ENCODE measurements at regions not wholly inside any gene's neighbourhood (a gene's known extent, or its start where the extent isn't known, plus 50 kb on each side); places are given as distances from the start of the nearest gene placed in this dataset.

DNA sequence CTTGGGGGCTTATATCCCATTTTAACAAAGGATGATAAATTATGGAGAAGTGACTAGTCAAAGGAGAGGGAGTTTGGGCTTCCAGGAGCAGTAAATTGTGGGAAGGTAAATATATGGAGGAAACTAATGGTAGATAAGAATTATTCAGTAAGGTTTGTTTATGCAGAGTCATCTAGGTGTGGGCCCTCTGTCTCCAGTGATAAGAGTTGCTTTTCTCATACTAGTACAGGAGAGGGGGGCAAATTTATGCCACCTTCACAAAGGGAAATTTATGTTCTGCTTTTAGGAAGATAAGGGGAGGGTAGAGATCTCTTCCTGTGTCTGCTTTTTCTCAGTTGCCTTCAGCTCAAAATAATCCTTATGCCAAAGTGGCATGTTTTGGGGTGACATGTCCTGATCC is 383.7 kb upstream of the PPP2R3A start:
- Histone ChIP-seq H3K27me3 (ENCODE audit: insufficient read depth, low read depth, low read length) (no peaks in the 10 kb centered on the region), H3K27ac (ENCODE audit: low read length) (no peak overlapping the region), H3K4me2 (ENCODE audit: low read length) (no peak overlapping the region), H3K9ac (ENCODE audit: low read length) (no peak overlapping the region), H3K4me3 (ENCODE audit: low read length) (no peak overlapping the region), H3K9me3 (ENCODE audit: low read length) (no peaks in the 10 kb centered on the region), H3K79me2 (replicated peaks; ENCODE audit: insufficient read depth, low read length) (no peaks in the 10 kb centered on the region), H2AFZ (ENCODE audit: low read depth, low read length) (no peak overlapping the region), H3K36me3 (ENCODE audit: insufficient read depth, low read length) (no peaks in the 10 kb centered on the region), H3K9me2 (ENCODE audit: insufficient read depth, low read length) (no peaks in the 10 kb centered on the region), H4K20me1 (ENCODE audit: insufficient read depth) (no peaks in the 10 kb centered on the region), H3F3A (ENCODE audit: insufficient read depth, low read length, poor library complexity, severe bottlenecking) (no peaks in the 10 kb centered on the region)
- TF ChIP-seq TAF1 (IDR thresholded peaks at IDR 0.05; ENCODE audit: low read depth) (no peak), SMC3 (conservative IDR thresholded peaks at IDR 0.05; ENCODE audit: poor library complexity) (no peak), EZH2 (IDR thresholded peaks at IDR 0.05; ENCODE audit: borderline replicate concordance, insufficient read depth, low read length, poor library complexity, severe bottlenecking) (no peak), RAD21 (conservative IDR thresholded peaks at IDR 0.05) (no peak), MXI1 (conservative IDR thresholded peaks at IDR 0.05; ENCODE audit: poor library complexity, severe bottlenecking) (no peak)
- TF ChIP-seq, protein P1, sequence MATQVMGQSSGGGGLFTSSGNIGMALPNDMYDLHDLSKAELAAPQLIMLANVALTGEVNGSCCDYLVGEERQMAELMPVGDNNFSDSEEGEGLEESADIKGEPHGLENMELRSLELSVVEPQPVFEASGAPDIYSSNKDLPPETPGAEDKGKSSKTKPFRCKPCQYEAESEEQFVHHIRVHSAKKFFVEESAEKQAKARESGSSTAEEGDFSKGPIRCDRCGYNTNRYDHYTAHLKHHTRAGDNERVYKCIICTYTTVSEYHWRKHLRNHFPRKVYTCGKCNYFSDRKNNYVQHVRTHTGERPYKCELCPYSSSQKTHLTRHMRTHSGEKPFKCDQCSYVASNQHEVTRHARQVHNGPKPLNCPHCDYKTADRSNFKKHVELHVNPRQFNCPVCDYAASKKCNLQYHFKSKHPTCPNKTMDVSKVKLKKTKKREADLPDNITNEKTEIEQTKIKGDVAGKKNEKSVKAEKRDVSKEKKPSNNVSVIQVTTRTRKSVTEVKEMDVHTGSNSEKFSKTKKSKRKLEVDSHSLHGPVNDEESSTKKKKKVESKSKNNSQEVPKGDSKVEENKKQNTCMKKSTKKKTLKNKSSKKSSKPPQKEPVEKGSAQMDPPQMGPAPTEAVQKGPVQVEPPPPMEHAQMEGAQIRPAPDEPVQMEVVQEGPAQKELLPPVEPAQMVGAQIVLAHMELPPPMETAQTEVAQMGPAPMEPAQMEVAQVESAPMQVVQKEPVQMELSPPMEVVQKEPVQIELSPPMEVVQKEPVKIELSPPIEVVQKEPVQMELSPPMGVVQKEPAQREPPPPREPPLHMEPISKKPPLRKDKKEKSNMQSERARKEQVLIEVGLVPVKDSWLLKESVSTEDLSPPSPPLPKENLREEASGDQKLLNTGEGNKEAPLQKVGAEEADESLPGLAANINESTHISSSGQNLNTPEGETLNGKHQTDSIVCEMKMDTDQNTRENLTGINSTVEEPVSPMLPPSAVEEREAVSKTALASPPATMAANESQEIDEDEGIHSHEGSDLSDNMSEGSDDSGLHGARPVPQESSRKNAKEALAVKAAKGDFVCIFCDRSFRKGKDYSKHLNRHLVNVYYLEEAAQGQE (IDR thresholded peaks at IDR 0.05; ENCODE audit: borderline replicate concordance) = no peak

DNA sequence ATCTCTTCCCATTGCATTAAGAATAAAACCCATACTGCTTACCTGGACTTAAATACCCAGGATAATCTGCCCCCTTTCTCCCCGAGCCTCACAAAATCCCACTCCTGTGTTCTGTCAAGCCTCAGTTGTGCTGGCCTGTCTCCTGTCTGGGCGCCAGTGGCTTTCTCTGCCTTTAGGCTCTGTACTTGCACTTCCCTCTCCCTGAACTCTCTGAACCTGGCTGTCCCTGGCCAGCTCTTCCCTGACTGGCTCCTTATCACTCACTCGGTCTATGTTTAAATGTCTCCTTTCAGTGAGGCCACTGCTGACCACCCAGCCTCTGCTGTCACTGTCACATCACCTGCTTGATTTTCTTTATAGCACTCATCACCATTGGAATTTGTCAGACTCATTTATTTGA is 382.7 kb upstream of the PPP2R3A start:
- Histone ChIP-seq H3K27ac (ENCODE audit: low read length) (no peak overlapping the region), H3K9me2 (ENCODE audit: insufficient read depth, low read length) (no peaks in the 10 kb centered on the region), H4K20me1 (ENCODE audit: insufficient read depth) (no peaks in the 10 kb centered on the region), H3K9me3 (ENCODE audit: low read length) (no peaks in the 10 kb centered on the region), H3K4me3 (ENCODE audit: low read length) (no peak overlapping the region), H3K9ac (ENCODE audit: low read length) (no peak overlapping the region), H3K4me2 (ENCODE audit: low read length) (no peak overlapping the region), H3K36me3 (ENCODE audit: insufficient read depth, low read length) (no peaks in the 10 kb centered on the region), H3K27me3 (ENCODE audit: insufficient read depth, low read depth, low read length) (no peaks in the 10 kb centered on the region), H3K79me2 (replicated peaks; ENCODE audit: insufficient read depth, low read length) (no peaks in the 10 kb centered on the region), H3F3A (ENCODE audit: insufficient read depth, low read length, poor library complexity, severe bottlenecking) (no peaks in the 10 kb centered on the region), H2AFZ (ENCODE audit: low read depth, low read length) (no peak overlapping the region)
- no peak for TF ChIP-seq POLR2AphosphoS5 (IDR thresholded peaks at IDR 0.05)
- no peak for TF ChIP-seq MXI1 (conservative IDR thresholded peaks at IDR 0.05; ENCODE audit: poor library complexity, severe bottlenecking)
- TF ChIP-seq SMC3 (conservative IDR thresholded peaks at IDR 0.05; ENCODE audit: poor library complexity) = no peak
- TF ChIP-seq EP300 (conservative IDR thresholded peaks at IDR 0.05; ENCODE audit: poor library complexity, severe bottlenecking) = no peak
- TF ChIP-seq TAF1 (IDR thresholded peaks at IDR 0.05; ENCODE audit: low read depth) = no peak
- no peak for TF ChIP-seq RAD21 (conservative IDR thresholded peaks at IDR 0.05)
- TF ChIP-seq, protein P1 (IDR thresholded peaks at IDR 0.05; ENCODE audit: borderline replicate concordance) = no peak

All from neural cell (in vitro differentiated cells).